Activated CD8-positive, alpha-beta T cell treated with anti-CD3 and anti-CD28 coated beads for 36 hours (primary cell): ENCODE measurements at regions not wholly inside any gene's neighbourhood (a gene's known extent, or its start where the extent isn't known, plus 50 kb on each side); places are given as distances from the start of the nearest gene placed in this dataset.
"Not testable (repeated sequence)": the region's sequence is repeated elsewhere in the genome, so short reads cannot be mapped to it uniquely, and the experiment has no call there.

Experiments used
- ATAC-seq: fragments of 200-7000 bp; cut with Tn5 transposase; one replicate; pipeline ENCODE4 v1.10.0; 2021; ENCODE audit warnings: mild to moderate bottlenecking, moderate library complexity
- CTCF ChIA-PET: fragments of 350-600 bp; sonication (Branson Sonifier 250); formaldehyde crosslinking; loops from one replicate; lab custom pipeline; 2021; ENCODE audit warnings: antibody characterized with exemption; lab: Charles Lee
- POLR2A ChIA-PET: fragments of 350-600 bp; sonication (Branson Sonifier 250); formaldehyde crosslinking; loops from one replicate; lab custom pipeline; 2021; ENCODE audit warnings: antibody characterized with exemption; lab: Charles Lee
- DNase-seq: peaks from one replicate; pipeline ENCODE4 v3.0.0-alpha.2; 2020
- H3K27ac Mint-ChIP-seq: one replicate; pipeline ENCODE4 v1.8.0; 2021; ENCODE audit warnings: mild to moderate bottlenecking, mixed read lengths
- H3K27me3 Mint-ChIP-seq: one replicate; pipeline ENCODE4 v1.8.0; 2021; ENCODE audit warnings: mixed read lengths
- H3K36me3 Mint-ChIP-seq: one replicate; pipeline ENCODE4 v1.8.0; 2021; ENCODE audit warnings: low read depth, mixed read lengths
- H3K4me1 Mint-ChIP-seq: one replicate; pipeline ENCODE4 v1.8.0; 2021; ENCODE audit warnings: low read depth, mixed read lengths
- H3K4me3 Mint-ChIP-seq: one replicate; pipeline ENCODE4 v1.8.0; 2021; ENCODE audit warnings: mild to moderate bottlenecking, moderate library complexity, mixed read lengths
- H3K9me3 Mint-ChIP-seq: one replicate; pipeline ENCODE4 v1.8.0; 2021; ENCODE audit warnings: mixed read lengths
- CTCF ChIP-seq: fragments of 200-600 bp; IDR thresholded peaks from one replicate; pipeline ENCODE4 v1.8.0; 2022; ENCODE audit warnings: antibody characterized with exemption, mild to moderate bottlenecking
- intact Hi-C: fragments of 100-400 bp; cut with micrococcal nuclease; formaldehyde crosslinking; loops from one replicate; pipeline ENCODE4 v1.10.0; 2022

GRCh38 chr3:143901105-143901504 is 52.8 kb upstream of the SLC9A9 start:
- no peak overlapping the region for H3K4me3 Mint-ChIP-seq
- H3K27ac Mint-ChIP-seq = no peak overlapping the region
- no peaks in the 10 kb centered on the region for H3K4me1 Mint-ChIP-seq
- H3K36me3 Mint-ChIP-seq = no peaks in the 10 kb centered on the region
- no peak for ATAC-seq
- TF ChIP-seq CTCF = no peak
- no peaks in the 10 kb centered on the region for H3K9me3 Mint-ChIP-seq
- intact Hi-C loops = no loop called here
- peaks cover 6% of the 10 kb centered on the region for H3K27me3 Mint-ChIP-seq
- POLR2A ChIA-PET = no interaction called here
- no peak for DNase-seq
- CTCF ChIA-PET = no interaction called here

- intact Hi-C loops = no loop called here
- ChIA-PET POLR2A (no interaction called here), CTCF (interaction anchor here (1.0 kb wide), 1 partner anchor 15 kb away, joined by 3 read pairs; no protein-coding TSS in a partner anchor)
- Mint-ChIP-seq H3K27me3 (peaks cover 6% of the 10 kb centered on the region), H3K9me3 (no peaks in the 10 kb centered on the region), H3K4me1 (no peaks in the 10 kb centered on the region), H3K27ac (no peak overlapping the region), H3K36me3 (no peaks in the 10 kb centered on the region), H3K4me3 (no peak overlapping the region)
- no peak for TF ChIP-seq CTCF
- DNase-seq (no peak), ATAC-seq (no peak)
These were observed 53.9 kb upstream of the SLC9A9 start for GRCh38 chr3:143902210-143902609.

GRCh38 chr3:143910756-143911155 is 60.9 kb upstream of the DIPK2A start:
- no peak for DNase-seq
- TF ChIP-seq CTCF = no peak
- ChIA-PET POLR2A (interaction anchor here (0.6 kb wide), 1 partner anchor 483 kb away, joined by 3 read pairs; no protein-coding TSS in a partner anchor), CTCF (interaction anchor here (1.4 kb wide), 1 partner anchor 15 kb away, joined by 3 read pairs; no protein-coding TSS in a partner anchor)
- Mint-ChIP-seq H3K36me3 (no peaks in the 10 kb centered on the region), H3K4me3 (no peak overlapping the region), H3K27ac (no peak overlapping the region), H3K4me1 (no peaks in the 10 kb centered on the region), H3K9me3 (no peaks in the 10 kb centered on the region), H3K27me3 (peaks cover 20% of the 10 kb centered on the region)
- ATAC-seq = no peak
- intact Hi-C loops = no loop called here

- no peak overlapping the region for H3K27ac Mint-ChIP-seq
- ATAC-seq = no peak
- peaks cover 12% of the 10 kb centered on the region for H3K27me3 Mint-ChIP-seq
- DNase-seq = no peak
- H3K4me1 Mint-ChIP-seq = peaks cover 3% of the 10 kb centered on the region
- TF ChIP-seq CTCF = no peak
- no peaks in the 10 kb centered on the region for H3K36me3 Mint-ChIP-seq
- CTCF ChIA-PET = no interaction called here
- intact Hi-C loops = no loop called here
- no peaks in the 10 kb centered on the region for H3K9me3 Mint-ChIP-seq
- no peak overlapping the region for H3K4me3 Mint-ChIP-seq
- POLR2A ChIA-PET = no interaction called here
These were observed 57.4 kb upstream of the DIPK2A start for GRCh38 chr3:143914257-143914656.

- ATAC-seq (no peak), DNase-seq (no peak)
- Mint-ChIP-seq H3K4me1 (peaks cover 3% of the 10 kb centered on the region), H3K9me3 (no peaks in the 10 kb centered on the region), H3K36me3 (no peaks in the 10 kb centered on the region), H3K4me3 (no peak overlapping the region), H3K27me3 (peaks cover 2% of the 10 kb centered on the region), H3K27ac (no peak overlapping the region)
- ChIA-PET POLR2A (no interaction called here), CTCF (no interaction called here)
- intact Hi-C loops = no loop called here
- TF ChIP-seq CTCF = no peak
These were observed 52.8 kb upstream of the DIPK2A start for GRCh38 chr3:143918848-143919247.

GRCh38 chr3:143921176-143921575 is 50.4 kb upstream of the DIPK2A start:
- H3K27ac Mint-ChIP-seq, H3K4me3 Mint-ChIP-seq, H3K27me3 Mint-ChIP-seq, POLR2A ChIA-PET, intact Hi-C loops, H3K4me1 Mint-ChIP-seq, H3K9me3 Mint-ChIP-seq, H3K36me3 Mint-ChIP-seq, CTCF ChIA-PET, DNase-seq, ATAC-seq: not testable (repeated sequence)
